IMR-90 (cell line): ENCODE measurements at regions not wholly inside any gene's neighbourhood (a gene's known extent, or its start where the extent isn't known, plus 50 kb on each side); places are given as distances from the start of the nearest gene placed in this dataset.

Source experiments
- ATAC-seq: fragments of 200-7000 bp; cut with Tn5 transposase; 2 replicates; pipeline ENCODE4 v1.9.1; 2020; ENCODE audit warnings: low read depth, mild to moderate bottlenecking, moderate library complexity
- BruUV-seq: library from RNA; stranded (reverse); fragments of 400-500 nt; replicated peaks from 2 replicates; lab custom pipeline; 2021; lab: Mats Ljungman, UMichigan
- CTCF ChIA-PET: fragments of 300-600 bp; formaldehyde crosslinking; extraction: SDS; loops from one replicate; lab custom pipeline; 2021; ENCODE audit warnings: antibody characterized with exemption; lab: Yijun Ruan, JAX
- POLR2A ChIA-PET: fragments of 300-600 bp; sonication (Branson Sonifier 250); formaldehyde crosslinking; loops from one replicate; lab custom pipeline; 2022; ENCODE audit warnings: antibody characterized with exemption; ENCODE audit not compliant: unreplicated experiment; lab: Charles Lee
- DNase-seq: peaks from one replicate; pipeline ENCODE4 v3.0.0; 2013
- H2AFZ ChIP-seq: replicated peaks from 2 replicates; pipeline ENCODE3; 2013; ENCODE audit warnings: low read length, mild to moderate bottlenecking; ENCODE audit not compliant: poor library complexity
- H2AK5ac ChIP-seq: 2 replicates; pipeline ENCODE4 v1.6.1; 2013; ENCODE audit warnings: low read depth, low read length, inconsistent platforms
- H2AK9ac ChIP-seq: replicated peaks from 2 replicates; pipeline ENCODE3; 2013; ENCODE audit warnings: mild to moderate bottlenecking, low read depth, low read length, moderate library complexity; ENCODE audit not compliant: poor library complexity
- H2BK120ac ChIP-seq: 2 replicates; pipeline ENCODE4 v1.6.1; 2013; ENCODE audit warnings: low read depth, low read length, inconsistent platforms
- H2BK15ac ChIP-seq: 3 replicates; pipeline ENCODE4 v1.6.1; 2013; ENCODE audit warnings: low read depth, low read length, inconsistent platforms
- H2BK20ac ChIP-seq: 2 replicates; pipeline ENCODE4 v1.6.1; 2013; ENCODE audit warnings: low read depth, mild to moderate bottlenecking, inconsistent platforms, low read length, moderate library complexity
- H2BK5ac ChIP-seq: 2 replicates; pipeline ENCODE4 v1.6.1; 2013; ENCODE audit warnings: mild to moderate bottlenecking, low read depth, low read length, inconsistent platforms; ENCODE audit not compliant: poor library complexity, severe bottlenecking
- H3K14ac ChIP-seq: replicated peaks from 2 replicates; pipeline ENCODE4 v1.6.1; 2013; ENCODE audit warnings: low read depth, low read length, inconsistent platforms
- H3K18ac ChIP-seq: 2 replicates; pipeline ENCODE4 v1.6.1; 2013; ENCODE audit warnings: low read depth, low read length, control low read depth
- H3K23ac ChIP-seq: 2 replicates; pipeline ENCODE4 v1.6.1; 2013; ENCODE audit warnings: low read depth, low read length, inconsistent platforms
- H3K27ac ChIP-seq: 2 replicates; pipeline ENCODE4 v1.5.1; 2013; ENCODE audit warnings: mild to moderate bottlenecking, control low read depth, low read length; ENCODE audit not compliant: insufficient read depth
- H3K27me3 ChIP-seq: 2 replicates; pipeline ENCODE4 v1.6.1; 2013; ENCODE audit warnings: low read length; ENCODE audit not compliant: control insufficient read depth, insufficient read depth
- H3K36me3 ChIP-seq: 2 replicates; pipeline ENCODE4 v1.6.1; 2013; ENCODE audit warnings: low read length, mixed read lengths; ENCODE audit not compliant: control insufficient read depth, insufficient read depth
- H3K4ac ChIP-seq: 2 replicates; pipeline ENCODE4 v1.6.1; 2013; ENCODE audit warnings: low read depth, low read length, inconsistent platforms
- H3K4me1 ChIP-seq: 2 replicates; pipeline ENCODE4 v1.6.1; 2013; ENCODE audit warnings: low read length, mixed read lengths; ENCODE audit not compliant: control insufficient read depth, insufficient read depth
- H3K4me2 ChIP-seq: 2 replicates; pipeline ENCODE4 v1.6.1; 2013; ENCODE audit warnings: low read depth, mild to moderate bottlenecking, control low read depth, low read length, moderate library complexity
- H3K4me3 ChIP-seq: 2 replicates; pipeline ENCODE4 v1.5.1; 2013; ENCODE audit warnings: low read depth, mild to moderate bottlenecking, control low read depth, low read length, moderate library complexity; ENCODE audit not compliant: insufficient read depth
- H3K56ac ChIP-seq: 2 replicates; pipeline ENCODE4 v1.6.1; 2013; ENCODE audit warnings: low read length, inconsistent platforms; ENCODE audit not compliant: insufficient read depth; ENCODE audit errors: extremely low read depth
- H3K79me1 ChIP-seq, 2 experiments: 2 replicates each; pipeline ENCODE4 v1.6.1; 2013; ENCODE audit warnings: low read length in 2 of 2, inconsistent platforms in 1 of 2, low read depth in 1 of 2
- H3K9ac ChIP-seq: 2 replicates; pipeline ENCODE4 v1.6.1; 2013; ENCODE audit warnings: low read depth, low read length, control low read depth
- H3K9me1 ChIP-seq: 2 replicates; pipeline ENCODE4 v1.6.1; 2013; ENCODE audit warnings: low read length, inconsistent platforms; ENCODE audit not compliant: insufficient read depth
- H3K9me3 ChIP-seq: 2 replicates; pipeline ENCODE4 v1.6.1; 2013; ENCODE audit warnings: low read length; ENCODE audit not compliant: control insufficient read depth, insufficient read depth
- H4K20me1 ChIP-seq: 2 replicates; pipeline ENCODE4 v1.6.1; 2013; ENCODE audit warnings: low read length, inconsistent platforms; ENCODE audit not compliant: insufficient read depth
- H4K5ac ChIP-seq: 2 replicates; pipeline ENCODE4 v1.6.1; 2013; ENCODE audit warnings: mild to moderate bottlenecking, low read depth, low read length, control low read depth
- H4K8ac ChIP-seq, 2 experiments: 2 replicates each; pipeline ENCODE4 v1.6.1; 2013; ENCODE audit warnings: low read depth in 2 of 2, low read length in 2 of 2, control low read depth in 1 of 2, inconsistent platforms in 1 of 2
- H4K91ac ChIP-seq: 2 replicates; pipeline ENCODE4 v1.6.1; 2013; ENCODE audit warnings: low read depth, low read length, inconsistent platforms; ENCODE audit not compliant: insufficient read depth
- CEBPB ChIP-seq: IDR thresholded peaks from 2 replicates; pipeline ENCODE4 v1.6.1; 2012; ENCODE audit warnings: low read depth, low read length, improper control_type of control experiment
- ELK1 ChIP-seq: fragments of 150-350 bp; IDR thresholded peaks from 2 replicates; pipeline ENCODE4 v1.6.1; 2016; ENCODE audit warnings: low read depth, mild to moderate bottlenecking, low read length, moderate library complexity, borderline replicate concordance
- FOS ChIP-seq: fragments of 150-350 bp; IDR thresholded peaks from 2 replicates; pipeline ENCODE4 v1.6.1; 2016; ENCODE audit warnings: low read depth, low read length
- MAFK ChIP-seq: IDR thresholded peaks from 2 replicates; pipeline ENCODE4 v1.6.1; 2012; ENCODE audit warnings: low read depth, low read length, improper control_type of control experiment
- MXI1 ChIP-seq: IDR thresholded peaks from 2 replicates; pipeline ENCODE4 v1.6.1; 2012; ENCODE audit warnings: low read depth, mild to moderate bottlenecking, low read length, moderate library complexity, borderline replicate concordance
- NFE2L2 ChIP-seq: fragments of 150-350 bp; IDR thresholded peaks from 2 replicates; pipeline ENCODE4 v1.6.1; 2016; ENCODE audit warnings: low read depth, mild to moderate bottlenecking, low read length
- RAD21 ChIP-seq: IDR thresholded peaks from 2 replicates; pipeline ENCODE4 v1.6.1; 2012; ENCODE audit warnings: low read length, improper control_type of control experiment
- USF2 ChIP-seq: fragments of 150-350 bp; IDR thresholded peaks from 2 replicates; pipeline ENCODE4 v1.6.1; 2017; ENCODE audit warnings: mild to moderate bottlenecking, antibody characterized with exemption, low read length, low read depth
- WGBS, 2 experiments: methylation state at CpG; one replicate each; pipeline versions ENCODE4 v1.1.5 to v1.1.7; 2013; ENCODE audit warnings: missing lambda C conversion rate in 2 of 2; ENCODE audit not compliant: insufficient read length in 1 of 2; ENCODE audit errors: extremely low coverage in 2 of 2; 5-methylcytosine and 5-hydroxymethylcytosine counted together
- dilution Hi-C: fragments of 300-500 bp; cut with HindIII; formaldehyde crosslinking; loops from one replicate; pipeline ENCODE4 v1.14.3; 2018; ENCODE audit warnings: low sequenced_read_pairs; ENCODE audit not compliant: unreplicated experiment
- in situ Hi-C: fragments of 300-500 bp; cut with MboI; formaldehyde crosslinking; loops from 3 replicates; pipeline ENCODE4 v1.14.3; 2019; ENCODE audit warnings: low sequenced_read_pairs, inconsistent platforms, mixed read lengths
- intact Hi-C: fragments of 100-400 bp; cut with micrococcal nuclease; formaldehyde crosslinking; loops from 2 replicates; pipeline ENCODE4 v1.10.0; 2022

- ATAC-seq: no peak
- in situ Hi-C loops (no loop called here), dilution Hi-C loops (no loop called here), intact Hi-C loops (no loop called here)
- Histone ChIP-seq H3K9ac (no peak overlapping the region), H3K27me3 (peaks cover 25% of the 10 kb centered on the region), H2BK120ac (no peak overlapping the region), H3K4ac (no peak overlapping the region), H3K36me3 (no peaks in the 10 kb centered on the region), H3K4me1 (no peaks in the 10 kb centered on the region), H3K18ac (no peak overlapping the region), H2BK15ac (no peak overlapping the region), H3K9me1 (no peaks in the 10 kb centered on the region), H3K27ac (no peak overlapping the region), H3K9me3 (no peaks in the 10 kb centered on the region), H3K4me3 (no peak overlapping the region), H3K14ac (no peak overlapping the region), H2BK5ac (no peak overlapping the region), H4K5ac (no peak overlapping the region), H2AK9ac (no peak overlapping the region), H3K56ac (no peak overlapping the region), H3K4me2 (no peak overlapping the region), H2AK5ac (no peak overlapping the region), H4K8ac (no peak overlapping the region), H2BK20ac (no peak overlapping the region), H2AFZ (no peak overlapping the region), H4K91ac (no peak overlapping the region), H4K20me1 (no peaks in the 10 kb centered on the region), H3K79me1 (no peaks in the 10 kb centered on the region), H3K23ac (no peak overlapping the region)
- ChIA-PET CTCF (interaction anchor here (0.6 kb wide), 1 partner anchor 12 kb away, joined by 4 read pairs; no protein-coding TSS in a partner anchor), POLR2A (no interaction called here)
- no CpG with 5 or more reads among the region's 1 CpG for WGBS, 2 experiments
- no peak for TF ChIP-seq MXI1
- TF ChIP-seq RAD21: no peak
- TF ChIP-seq MAFK: no peak
- TF ChIP-seq USF2: no peak
- TF ChIP-seq NFE2L2: no peak
- no peak for TF ChIP-seq ELK1
- no peak for TF ChIP-seq CEBPB
- no peak for TF ChIP-seq FOS
- no TSS peak for BruUV-seq
- no peak for DNase-seq
Measured at GRCh38 chr13:43988302-43988701, 108.6 kb downstream of the LACC1 start.
